K562 (cell line): ENCODE measurements at regions not wholly inside any gene's neighbourhood (a gene's known extent, or its start where the extent isn't known, plus 50 kb on each side); places are given as distances from the start of the nearest gene placed in this dataset.

Source experiments
- ATAC-seq: fragments of 200-7000 bp; cut with Tn5 transposase; 3 replicates; pipeline ENCODE4 v1.9.1; 2020; ENCODE audit warnings: moderate library complexity
- BruUV-seq: library from RNA; stranded (reverse); fragments of 400-500 nt; replicated peaks from 2 replicates; lab custom pipeline; 2021; lab: Mats Ljungman, UMichigan
- CTCF ChIA-PET: fragments of 300-600 bp; formaldehyde crosslinking; extraction: SDS; loops from one replicate; lab custom pipeline; 2021; ENCODE audit warnings: low intra/inter-chr PET ratio; lab: Yijun Ruan, JAX
- POLR2A ChIA-PET: fragments of 300-600, 350-650 bp; sonication (Branson Sonifier 250); formaldehyde crosslinking; extraction: SDS; loops from one replicate; lab custom pipeline; 2021; ENCODE audit warnings: antibody characterized with exemption, inconsistent platforms; lab: Yijun Ruan, JAX
- DNase-seq, 4 experiments: peaks; one replicate each; pipeline versions ENCODE4 v3.0.0 to v3.0.0-alpha.2; 2011 to 2018; ENCODE audit warnings: low spot score in 3 of 4, mixed read lengths in 3 of 4; ENCODE audit errors: extremely low read depth in 1 of 4
- FAIRE-seq: peaks from 2 replicates; lab custom pipeline; 2011; peaks lifted over from hg19 to GRCh38; lab: Jason Lieb, UNC
- H2AFZ ChIP-seq: 2 replicates; pipeline ENCODE4 v1.6.0; 2011; ENCODE audit warnings: low read depth, low read length, control low read depth, inconsistent platforms
- H3K27ac ChIP-seq: fragments of 200-600 bp; 3 replicates; pipeline ENCODE4 v1.8.0; 2011; ENCODE audit warnings: low read depth, mild to moderate bottlenecking, control low read depth, inconsistent platforms, low read length, moderate library complexity, mixed read lengths; ENCODE audit errors: extremely low read depth
- H3K27me3 ChIP-seq, 2 experiments: fragments of 300-600 bp in 1 of 2; 2 replicates in 1 of 2; 3 replicates in 1 of 2; pipeline versions ENCODE4 v1.6.0 to v1.8.0; 2011; ENCODE audit warnings: inconsistent platforms in 2 of 2, low read length in 2 of 2, mild to moderate bottlenecking in 1 of 2, mixed read lengths in 1 of 2, moderate library complexity in 1 of 2; ENCODE audit not compliant: control insufficient read depth in 2 of 2, insufficient read depth in 2 of 2
- H3K36me3 ChIP-seq: fragments of 300-600 bp; 3 replicates; pipeline ENCODE4 v1.8.0; 2011; ENCODE audit warnings: mild to moderate bottlenecking, low read length, inconsistent platforms; ENCODE audit not compliant: control insufficient read depth, insufficient read depth
- H3K4me1 ChIP-seq, 2 experiments: fragments of 200-600 bp in 1 of 2; replicated peaks in 1 of 2; 2 replicates in 1 of 2; 3 replicates in 1 of 2; pipeline versions ENCODE4 v1.5.1 to v1.8.0; 2011; ENCODE audit warnings: inconsistent platforms in 2 of 2, low read length in 2 of 2, mild to moderate bottlenecking in 1 of 2, mixed read lengths in 1 of 2, moderate library complexity in 1 of 2; ENCODE audit not compliant: control insufficient read depth in 2 of 2, insufficient read depth in 2 of 2
- H3K4me2 ChIP-seq: 2 replicates; pipeline ENCODE4 v1.6.1; 2011; ENCODE audit warnings: low read length, control low read depth, inconsistent platforms, mixed read lengths; ENCODE audit not compliant: insufficient read depth
- H3K4me3 ChIP-seq: fragments of 200-600 bp; sonication (generic), shearing (Covaris generic); 2 replicates; pipeline ENCODE4 v1.5.1; 2016; ENCODE audit warnings: control low read depth, inconsistent platforms
- H3K79me2 ChIP-seq: fragments of 200-600 bp; 3 replicates; pipeline ENCODE4 v1.8.0; 2011; ENCODE audit warnings: low read length, inconsistent platforms; ENCODE audit not compliant: control insufficient read depth, insufficient read depth
- H3K9ac ChIP-seq, 2 experiments: 2 replicates each; pipeline versions ENCODE4 v1.6.0 to v1.6.1; 2011; ENCODE audit warnings: low read depth in 2 of 2, low read length in 2 of 2, control low read depth in 1 of 2, inconsistent platforms in 1 of 2, mild to moderate bottlenecking in 1 of 2, mixed read lengths in 1 of 2; ENCODE audit not compliant: insufficient read depth in 1 of 2
- H3K9me1 ChIP-seq: one replicate; pipeline ENCODE4 v1.6.0; 2011; ENCODE audit warnings: inconsistent platforms, mild to moderate bottlenecking, low read length, moderate library complexity; ENCODE audit not compliant: control insufficient read depth, insufficient read depth
- H3K9me3 ChIP-seq: replicated peaks from 2 replicates; pipeline ENCODE4 v1.5.1; 2011; ENCODE audit warnings: low read depth, low read length, inconsistent platforms; ENCODE audit not compliant: control insufficient read depth, insufficient read depth
- H4K20me1 ChIP-seq: replicated peaks from 2 replicates; pipeline ENCODE4 v1.6.1; 2011; ENCODE audit warnings: low read length, inconsistent platforms, mixed read lengths; ENCODE audit not compliant: control insufficient read depth, insufficient read depth
- ATF1 ChIP-seq, 2 experiments: fragments of 450-650 bp in 1 of 2; IDR thresholded peaks; 2 replicates each; pipeline ENCODE4 v1.6.1; 2016; ENCODE audit warnings: missing compliant biosample characterization in 1 of 2, missing genetic modification characterization in 1 of 2
- CBFB ChIP-seq: sonication (generic); formaldehyde crosslinking; IDR thresholded peaks from 2 replicates; pipeline ENCODE4 v1.4.0; 2020; ENCODE audit warnings: mild to moderate bottlenecking, missing genetic modification reagents
- CC2D1A ChIP-seq: fragments of 450-650 bp; IDR thresholded peaks from 2 replicates; pipeline ENCODE4 v1.6.1; 2017; ENCODE audit warnings: mild to moderate bottlenecking
- FOS ChIP-seq: IDR thresholded peaks from 3 replicates; pipeline ENCODE4 v1.6.1; 2011; ENCODE audit not compliant: insufficient read length; ENCODE audit errors: extremely low read depth
- FOXA1 ChIP-seq: fragments of 450-650 bp; IDR thresholded peaks from 2 replicates; pipeline ENCODE4 v1.6.1; 2016; ENCODE audit warnings: mild to moderate bottlenecking, borderline replicate concordance
- FOXJ3 ChIP-seq: sonication (generic); formaldehyde crosslinking; IDR thresholded peaks from 2 replicates; pipeline ENCODE4 v1.4.0; 2020; ENCODE audit warnings: mild to moderate bottlenecking, missing genetic modification reagents
- GATAD2B ChIP-seq: fragments of 450-650 bp; IDR thresholded peaks from 2 replicates; pipeline ENCODE4 v1.6.1; 2017; ENCODE audit warnings: mild to moderate bottlenecking, borderline replicate concordance
- IRF2 ChIP-seq: sonication (generic); formaldehyde crosslinking; IDR thresholded peaks from 2 replicates; pipeline ENCODE4 v1.8.1; 2022; ENCODE audit warnings: mild to moderate bottlenecking, missing genetic modification reagents
- PTTG1 ChIP-seq: fragments of 450-650 bp; IDR thresholded peaks from 2 replicates; pipeline ENCODE4 v1.6.1; 2016; ENCODE audit warnings: low read depth, mild to moderate bottlenecking, missing genetic modification characterization, missing compliant biosample characterization
- RBM39 ChIP-seq: fragments of 200-400 bp; formaldehyde crosslinking; optimal IDR thresholded peaks from 2 replicates; pipeline ENCODE3; 2018; ENCODE audit warnings: low read depth, low read length
- SMAD2 ChIP-seq: fragments of 150-350 bp; IDR thresholded peaks from 2 replicates; pipeline ENCODE4 v1.6.1; 2014; ENCODE audit warnings: low read depth, mild to moderate bottlenecking, low read length
- TFAM ChIP-seq: fragments of 250-450 bp; sonication (Bioruptor Pico); conservative IDR thresholded peaks from 2 replicates; pipeline ENCODE4 v1.5.0; 2021; ENCODE audit warnings: mild to moderate bottlenecking, moderate library complexity
- ZNF41 ChIP-seq: fragments of 250-450 bp; sonication (Bioruptor Pico); conservative IDR thresholded peaks from 2 replicates; pipeline ENCODE4 v1.4.0; 2020; ENCODE audit warnings: mild to moderate bottlenecking
- WGBS: fragments of 100-300 bp; shearing (Covaris generic); methylation state at CpG from one replicate; pipeline ENCODE4 v1.1.6; 2016; ENCODE audit warnings: low coverage, mixed read lengths; ENCODE audit not compliant: insufficient coverage; ENCODE audit errors: missing lambda C conversion rate; 5-methylcytosine and 5-hydroxymethylcytosine counted together
- in situ Hi-C: fragments of 300-500 bp; cut with MboI; formaldehyde crosslinking; loops from 4 replicates; pipeline ENCODE4 v1.15.0; 2018; ENCODE audit warnings: inconsistent platforms, mixed read lengths
- intact Hi-C: fragments of 100-400 bp; cut with micrococcal nuclease; formaldehyde crosslinking; loops from 2 replicates; pipeline ENCODE4 v1.14.2; 2022
- TF ChIP-seq, protein P1 (sequence below): sonication (generic); formaldehyde crosslinking; IDR thresholded peaks from 2 replicates; pipeline ENCODE4 v1.8.1; 2023; ENCODE audit warnings: mild to moderate bottlenecking, missing genetic modification reagents
- TF ChIP-seq, protein P2 (sequence below): sonication (generic); formaldehyde crosslinking; IDR thresholded peaks from 2 replicates; pipeline ENCODE4 v1.4.0; 2020; ENCODE audit warnings: mild to moderate bottlenecking, missing genetic modification reagents

DNA sequence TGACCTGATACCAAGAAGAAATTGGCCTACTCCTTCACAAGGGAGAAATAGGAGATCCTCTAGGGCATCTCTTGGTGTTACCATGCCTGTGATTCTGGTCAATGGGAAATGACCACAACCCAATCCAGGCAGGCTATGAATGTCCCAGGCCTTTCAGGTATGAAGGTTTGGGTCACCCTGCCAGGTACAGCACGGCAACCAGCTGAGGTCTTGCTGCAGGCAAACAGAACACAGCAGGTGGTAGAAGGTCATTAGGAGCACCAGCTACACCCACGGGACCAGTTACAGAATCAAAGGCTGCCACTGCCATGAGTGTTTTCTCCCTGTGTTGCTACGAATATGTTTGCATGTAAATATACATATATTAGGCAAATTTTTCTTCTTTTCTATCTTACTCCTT is 202.3 kb downstream of the ERMARD start:
- Histone ChIP-seq H3K9me1 (no peaks in the 10 kb centered on the region), H2AFZ (no peak overlapping the region), H3K9ac (no peak overlapping the region), H3K27ac (no peak overlapping the region), H3K36me3 (no peaks in the 10 kb centered on the region), H3K4me3 (no peak overlapping the region), H3K27me3 (peaks cover 6 to 22% of the 10 kb centered on the region in 2 experiments; a peak in 4 of 5 replicates), H4K20me1 (no peaks in the 10 kb centered on the region; the same call in 1 of the 2 replicates), H3K4me2 (no peak overlapping the region), H3K9me3 (no peaks in the 10 kb centered on the region), H3K79me2 (no peaks in the 10 kb centered on the region), H3K4me1 (peaks cover 0 to 9% of the 10 kb centered on the region in 2 experiments; a peak in 1 of 5 replicates)
- ATAC-seq (no peak), FAIRE-seq (no peak), DNase-seq (no peak)
- no TSS peak for BruUV-seq
- TF ChIP-seq CBFB, result no peak
- TF ChIP-seq FOS, result no peak
- no peak for TF ChIP-seq FOXJ3 (CRISPR knock-in tag)
- TF ChIP-seq ZNF41 (CRISPR knock-in tag), result no peak
- no peak for TF ChIP-seq CC2D1A
- TF ChIP-seq ATF1 (CRISPR knock-in tag; IDR thresholded peaks at IDR 0.05), result no peak
- TF ChIP-seq ATF1 (tag; IDR thresholded peaks at IDR 0.05), result no peak
- TF ChIP-seq TFAM (CRISPR knock-in tag), result no peak
- no peak for TF ChIP-seq GATAD2B
- in situ Hi-C loops, result no loop called here
- intact Hi-C loops, result no loop called here
- ChIA-PET POLR2A (no interaction called here), CTCF (no interaction called here)
- whole genome bisulfite sequencing, result 3% methylated on average over 3 of the region's 3 CpGs

DNA sequence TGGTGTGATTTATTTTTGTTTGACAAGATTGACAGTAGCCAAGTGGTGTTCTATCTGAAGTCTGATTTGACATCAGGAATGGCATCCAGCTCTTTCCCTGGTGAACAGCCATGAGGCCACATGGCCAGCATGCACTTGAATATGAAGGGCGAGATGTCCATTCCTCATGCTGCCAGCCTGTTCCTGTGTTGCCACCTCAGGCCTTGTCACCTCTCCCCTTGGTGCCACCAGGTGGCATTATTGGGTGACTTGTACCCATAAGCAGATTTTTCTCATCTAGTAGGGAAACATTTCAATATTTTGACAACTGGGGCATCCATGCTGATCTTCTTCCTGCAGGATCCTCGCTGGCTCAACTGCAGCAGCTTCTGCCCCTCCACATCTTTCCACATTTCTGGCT is 199.1 kb downstream of the ERMARD start:
- intact Hi-C loops (no loop called here), in situ Hi-C loops (no loop called here)
- Histone ChIP-seq H3K9me1 (no peaks in the 10 kb centered on the region), H3K4me1 (no peaks in the 10 kb centered on the region), H2AFZ (no peak overlapping the region), H3K4me3 (no peak overlapping the region), H4K20me1 (no peaks in the 10 kb centered on the region; the same call in 1 of the 2 replicates), H3K36me3 (no peaks in the 10 kb centered on the region), H3K79me2 (no peaks in the 10 kb centered on the region), H3K27me3 (peaks cover 0 to under 1% of the 10 kb centered on the region in 2 experiments; a peak in 1 of 5 replicates), H3K4me2 (no peak overlapping the region), H3K27ac (no peak overlapping the region), H3K9me3 (no peaks in the 10 kb centered on the region), H3K9ac (no peak overlapping the region)
- no TSS peak for BruUV-seq
- ChIA-PET CTCF (no interaction called here), POLR2A (interaction anchor here (0.5 to 0.6 kb wide), 4 partner anchors 13 to 341 kb away, joined by 3 to 4 read pairs (median 3); no protein-coding TSS in a partner anchor)
- no peak for ATAC-seq
- FAIRE-seq, result no peak
- DNase-seq, result no peak
- WGBS, result 0% methylated on average over 2 of the region's 2 CpGs
- TF ChIP-seq PTTG1 (tag) (no peak), IRF2 (CRISPR knock-in tag) (no peak), RBM39 (no peak), SMAD2 (no peak), FOXA1 (no peak)
- TF ChIP-seq, protein P1, sequence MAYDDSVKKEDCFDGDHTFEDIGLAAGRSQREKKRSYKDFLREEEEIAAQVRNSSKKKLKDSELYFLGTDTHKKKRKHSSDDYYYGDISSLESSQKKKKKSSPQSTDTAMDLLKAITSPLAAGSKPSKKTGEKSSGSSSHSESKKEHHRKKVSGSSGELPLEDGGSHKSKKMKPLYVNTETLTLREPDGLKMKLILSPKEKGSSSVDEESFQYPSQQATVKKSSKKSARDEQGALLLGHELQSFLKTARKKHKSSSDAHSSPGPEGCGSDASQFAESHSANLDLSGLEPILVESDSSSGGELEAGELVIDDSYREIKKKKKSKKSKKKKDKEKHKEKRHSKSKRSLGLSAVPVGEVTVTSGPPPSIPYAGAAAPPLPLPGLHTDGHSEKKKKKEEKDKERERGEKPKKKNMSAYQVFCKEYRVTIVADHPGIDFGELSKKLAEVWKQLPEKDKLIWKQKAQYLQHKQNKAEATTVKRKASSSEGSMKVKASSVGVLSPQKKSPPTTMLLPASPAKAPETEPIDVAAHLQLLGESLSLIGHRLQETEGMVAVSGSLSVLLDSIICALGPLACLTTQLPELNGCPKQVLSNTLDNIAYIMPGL, result no peak
- TF ChIP-seq, protein P2, sequence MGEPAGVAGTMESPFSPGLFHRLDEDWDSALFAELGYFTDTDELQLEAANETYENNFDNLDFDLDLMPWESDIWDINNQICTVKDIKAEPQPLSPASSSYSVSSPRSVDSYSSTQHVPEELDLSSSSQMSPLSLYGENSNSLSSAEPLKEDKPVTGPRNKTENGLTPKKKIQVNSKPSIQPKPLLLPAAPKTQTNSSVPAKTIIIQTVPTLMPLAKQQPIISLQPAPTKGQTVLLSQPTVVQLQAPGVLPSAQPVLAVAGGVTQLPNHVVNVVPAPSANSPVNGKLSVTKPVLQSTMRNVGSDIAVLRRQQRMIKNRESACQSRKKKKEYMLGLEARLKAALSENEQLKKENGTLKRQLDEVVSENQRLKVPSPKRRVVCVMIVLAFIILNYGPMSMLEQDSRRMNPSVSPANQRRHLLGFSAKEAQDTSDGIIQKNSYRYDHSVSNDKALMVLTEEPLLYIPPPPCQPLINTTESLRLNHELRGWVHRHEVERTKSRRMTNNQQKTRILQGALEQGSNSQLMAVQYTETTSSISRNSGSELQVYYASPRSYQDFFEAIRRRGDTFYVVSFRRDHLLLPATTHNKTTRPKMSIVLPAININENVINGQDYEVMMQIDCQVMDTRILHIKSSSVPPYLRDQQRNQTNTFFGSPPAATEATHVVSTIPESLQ, result no peak
